Colonic mucosa (tissue), 4 donors: ENCODE measurements at regions not wholly inside any gene's neighbourhood (a gene's known extent, or its start where the extent isn't known, plus 50 kb on each side); places are given as distances from the start of the nearest gene placed in this dataset.

Experiments used
- DNase-seq: peaks from one replicate; pipeline ENCODE4 v3.0.0-alpha.2; 2020
- H3K27ac ChIP-seq: fragments of 200-600 bp; one replicate; pipeline ENCODE4 v1.8.0; 2021
- H3K27me3 ChIP-seq: fragments of 200-600 bp; one replicate; pipeline ENCODE4 v1.8.0; 2021
- H3K36me3 ChIP-seq: fragments of 200-600 bp; one replicate; pipeline ENCODE4 v1.8.0; 2021
- H3K4me1 ChIP-seq: fragments of 200-600 bp; one replicate; pipeline ENCODE4 v1.8.0; 2021; ENCODE audit warnings: mild to moderate bottlenecking
- H3K4me3 ChIP-seq: fragments of 200-600 bp; one replicate; pipeline ENCODE4 v1.8.0; 2021
- H3K9ac ChIP-seq, 2 donors: one replicate each; pipeline ENCODE4 v1.7.0; 2013; ENCODE audit warnings: control low read depth in 2 of 2, low read depth in 2 of 2, low read length in 2 of 2
- H3K9me3 ChIP-seq: fragments of 200-600 bp; one replicate; pipeline ENCODE4 v1.8.0; 2021
- CTCF ChIP-seq: fragments of 200-600 bp; IDR thresholded peaks from one replicate; pipeline ENCODE4 v1.8.0; 2022; ENCODE audit warnings: antibody characterized with exemption, mild to moderate bottlenecking
- intact Hi-C: fragments of 100-400 bp; cut with DNase I; formaldehyde crosslinking; loops from one replicate; pipeline ENCODE4 v1.14.1; 2022
- donor health status: healthy.
- donor health status: DM: no; HTN: no; CAD: no.
- donor health status: DM: no; HTN: no; CAD: no.

GRCh38 chr15:35784745-35785144 is 238.8 kb upstream of the DPH6 start:
- Histone ChIP-seq H3K9me3 (no peaks in the 10 kb centered on the region), H3K4me1 (no peaks in the 10 kb centered on the region), H3K9ac (no peak overlapping the region), H3K4me3 (no peak overlapping the region), H3K27ac (no peak overlapping the region), H3K27me3 (no peaks in the 10 kb centered on the region), H3K36me3 (no peaks in the 10 kb centered on the region)
- DNase-seq: no peak
- no peak for TF ChIP-seq CTCF
- intact Hi-C loops: no loop called here

- no peaks in the 10 kb centered on the region for H3K27me3 ChIP-seq
- intact Hi-C loops: no loop called here
- H3K9ac ChIP-seq: no peak overlapping the region
- TF ChIP-seq CTCF: no peak
- no peaks in the 10 kb centered on the region for H3K4me1 ChIP-seq
- H3K27ac ChIP-seq: no peak overlapping the region
- no peak for DNase-seq
- H3K9me3 ChIP-seq: no peaks in the 10 kb centered on the region
- no peaks in the 10 kb centered on the region for H3K36me3 ChIP-seq
- H3K4me3 ChIP-seq: no peak overlapping the region
Measured at GRCh38 chr15:35810007-35810406, 264.0 kb upstream of the DPH6 start.

- H3K36me3 ChIP-seq: no peaks in the 10 kb centered on the region
- intact Hi-C loops: no loop called here
- H3K27ac ChIP-seq: no peak overlapping the region
- no peak overlapping the region for H3K9ac ChIP-seq
- H3K4me3 ChIP-seq: no peak overlapping the region
- H3K9me3 ChIP-seq: no peaks in the 10 kb centered on the region
- no peaks in the 10 kb centered on the region for H3K27me3 ChIP-seq
- no peaks in the 10 kb centered on the region for H3K4me1 ChIP-seq
- no peak for DNase-seq
- TF ChIP-seq CTCF: no peak
Measured at GRCh38 chr15:35813573-35813972, 267.6 kb upstream of the DPH6 start.

GRCh38 chr15:35818846-35819245 is 272.9 kb upstream of the DPH6 start:
- Histone ChIP-seq H3K27ac (no peak overlapping the region), H3K27me3 (no peaks in the 10 kb centered on the region), H3K4me3 (no peak overlapping the region), H3K9me3 (no peaks in the 10 kb centered on the region), H3K4me1 (no peaks in the 10 kb centered on the region), H3K36me3 (no peaks in the 10 kb centered on the region), H3K9ac (no peak overlapping the region)
- intact Hi-C loops: no loop called here
- DNase-seq: no peak
- TF ChIP-seq CTCF: no peak

GRCh38 chr15:35822153-35822552 is 276.2 kb upstream of the DPH6 start:
- no peak for DNase-seq
- H3K9ac ChIP-seq: no peak overlapping the region
- H3K27ac ChIP-seq: no peak overlapping the region
- no peaks in the 10 kb centered on the region for H3K4me1 ChIP-seq
- TF ChIP-seq CTCF: no peak
- H3K27me3 ChIP-seq: no peaks in the 10 kb centered on the region
- intact Hi-C loops: no loop called here
- no peak overlapping the region for H3K4me3 ChIP-seq
- H3K36me3 ChIP-seq: no peaks in the 10 kb centered on the region
- H3K9me3 ChIP-seq: no peaks in the 10 kb centered on the region

GRCh38 chr15:35827141-35827540 is 281.2 kb upstream of the DPH6 start:
- Histone ChIP-seq H3K9me3 (no peaks in the 10 kb centered on the region), H3K4me3 (no peak overlapping the region), H3K9ac (no peak overlapping the region), H3K27ac (no peak overlapping the region), H3K4me1 (no peaks in the 10 kb centered on the region), H3K27me3 (no peaks in the 10 kb centered on the region), H3K36me3 (no peaks in the 10 kb centered on the region)
- DNase-seq: no peak
- intact Hi-C loops: no loop called here
- TF ChIP-seq CTCF: no peak
